LNCAP (cell line): ENCODE measurements at regions not wholly inside any gene's neighbourhood (a gene's known extent, or its start where the extent isn't known, plus 50 kb on each side); places are given as distances from the start of the nearest gene placed in this dataset.

ENCODE experiments used
- TF ChIP-seq, protein P1 (sequence below): fragments of 450-650 bp; IDR thresholded peaks from 2 replicates; pipeline ENCODE4 v1.5.1; 2017; ENCODE audit warnings: mild to moderate bottlenecking

GRCh38 chr3:168872826-168873225, 777.1 kb upstream of the GOLIM4 start:
- TF ChIP-seq, protein P1, sequence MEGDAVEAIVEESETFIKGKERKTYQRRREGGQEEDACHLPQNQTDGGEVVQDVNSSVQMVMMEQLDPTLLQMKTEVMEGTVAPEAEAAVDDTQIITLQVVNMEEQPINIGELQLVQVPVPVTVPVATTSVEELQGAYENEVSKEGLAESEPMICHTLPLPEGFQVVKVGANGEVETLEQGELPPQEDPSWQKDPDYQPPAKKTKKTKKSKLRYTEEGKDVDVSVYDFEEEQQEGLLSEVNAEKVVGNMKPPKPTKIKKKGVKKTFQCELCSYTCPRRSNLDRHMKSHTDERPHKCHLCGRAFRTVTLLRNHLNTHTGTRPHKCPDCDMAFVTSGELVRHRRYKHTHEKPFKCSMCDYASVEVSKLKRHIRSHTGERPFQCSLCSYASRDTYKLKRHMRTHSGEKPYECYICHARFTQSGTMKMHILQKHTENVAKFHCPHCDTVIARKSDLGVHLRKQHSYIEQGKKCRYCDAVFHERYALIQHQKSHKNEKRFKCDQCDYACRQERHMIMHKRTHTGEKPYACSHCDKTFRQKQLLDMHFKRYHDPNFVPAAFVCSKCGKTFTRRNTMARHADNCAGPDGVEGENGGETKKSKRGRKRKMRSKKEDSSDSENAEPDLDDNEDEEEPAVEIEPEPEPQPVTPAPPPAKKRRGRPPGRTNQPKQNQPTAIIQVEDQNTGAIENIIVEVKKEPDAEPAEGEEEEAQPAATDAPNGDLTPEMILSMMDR, result no peak

GRCh38 chr3:168870892-168871291, 775.2 kb upstream of the GOLIM4 start:
- TF ChIP-seq, protein P1, result no peak

GRCh38 chr3:168865022-168865551, 769.4 kb upstream of the GOLIM4 start:
- TF ChIP-seq, protein P1, result peak; percentile 86

DNA sequence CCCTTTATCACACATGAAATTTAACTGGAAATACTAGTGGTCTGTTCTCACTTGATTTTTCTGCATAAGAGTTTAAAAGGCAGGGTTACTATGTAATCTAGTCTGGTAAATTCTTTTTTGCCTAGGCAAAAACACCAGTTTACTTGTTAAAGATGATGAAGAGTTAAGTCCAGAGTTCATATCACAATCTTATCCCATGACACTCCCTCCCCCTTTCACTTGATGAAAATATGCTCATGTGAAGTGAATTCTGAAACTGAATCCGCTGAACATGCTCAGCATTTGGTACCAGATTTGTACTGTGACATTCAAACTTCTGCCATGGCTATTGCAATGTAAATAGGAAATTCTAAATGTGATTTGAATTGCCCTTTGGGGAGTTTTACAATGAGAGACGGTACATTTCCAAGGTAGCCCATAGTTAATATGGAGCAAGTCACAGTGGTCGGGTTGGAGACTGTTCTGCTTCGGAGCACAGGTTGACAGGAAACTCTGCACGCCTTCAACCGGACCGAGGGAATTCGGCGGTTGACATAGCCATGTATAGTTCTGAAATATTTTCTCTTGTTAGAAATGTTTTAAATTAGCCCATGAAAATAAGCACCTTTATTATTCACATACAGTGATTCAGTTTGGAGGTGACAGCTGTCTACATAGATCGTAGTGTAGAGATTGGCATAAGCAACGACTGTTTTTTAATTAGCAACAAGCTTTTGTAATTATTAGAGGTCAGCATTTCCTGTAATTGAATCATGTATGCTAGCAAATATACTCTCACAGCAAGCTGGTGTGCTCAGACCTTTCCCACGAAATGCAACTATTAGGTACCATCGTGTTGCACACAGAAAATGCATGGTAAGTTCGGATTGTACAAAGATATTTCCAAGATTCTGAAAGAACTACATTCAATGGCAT, 768.6 kb upstream of the GOLIM4 start:
- TF ChIP-seq, protein P1, result no peak

DNA sequence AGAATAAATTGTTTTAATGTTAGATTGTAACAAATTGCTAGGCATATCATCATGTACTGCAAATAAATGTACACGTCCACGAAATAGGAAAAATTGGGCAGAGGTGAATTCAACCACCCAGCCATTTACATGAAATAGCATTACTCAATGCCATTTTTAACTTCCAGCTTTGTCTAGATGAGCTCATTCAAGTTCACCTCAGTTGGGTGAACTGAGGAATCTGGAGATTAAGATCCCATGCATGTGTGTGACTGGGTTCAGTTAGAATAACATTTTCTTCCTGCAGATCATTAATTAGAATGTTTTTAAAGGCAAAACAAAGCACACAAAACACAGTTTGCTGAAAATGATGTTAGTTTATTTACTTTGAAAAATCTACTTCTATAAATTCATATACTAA, 767.8 kb upstream of the GOLIM4 start:
- TF ChIP-seq, protein P1, result no peak

GRCh38 chr3:168862466-168862865, 766.7 kb upstream of the GOLIM4 start:
- TF ChIP-seq, protein P1, result no peak

DNA sequence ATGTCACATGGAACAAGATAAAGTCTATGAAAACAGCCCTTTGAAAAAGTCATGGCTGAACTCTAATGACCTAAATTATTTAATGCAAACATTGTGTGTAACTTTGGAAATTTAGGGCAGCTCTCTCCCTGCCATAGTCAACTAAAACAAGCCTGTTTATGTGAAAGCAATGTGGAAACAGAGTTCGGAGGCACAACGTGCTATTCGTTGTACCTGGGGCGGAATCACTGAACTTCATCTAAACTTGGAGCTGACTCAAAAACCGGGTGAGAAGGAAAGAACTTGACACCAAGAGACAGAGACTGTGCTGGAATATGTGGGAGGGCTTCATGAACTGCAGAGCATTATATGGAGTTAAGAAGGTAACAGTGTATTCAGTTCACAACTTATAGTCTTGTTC, 764.9 kb upstream of the GOLIM4 start:
- TF ChIP-seq, protein P1, result no peak
